HepG2 (cell line): ENCODE measurements at regions not wholly inside any gene's neighbourhood (a gene's known extent, or its start where the extent isn't known, plus 50 kb on each side); places are given as distances from the start of the nearest gene placed in this dataset.

Source experiments
- ATAC-seq: fragments of 200-7000 bp; cut with Tn5 transposase; 3 replicates; pipeline ENCODE4 v1.9.1; 2020; ENCODE audit warnings: mild to moderate bottlenecking, moderate library complexity
- BruUV-seq: library from RNA; stranded (reverse); fragments of 400-500 nt; replicated peaks from 2 replicates; lab custom pipeline; 2021; lab: Mats Ljungman, UMichigan
- CTCF ChIA-PET: fragments of 300-600 bp; formaldehyde crosslinking; extraction: SDS; loops from one replicate; lab custom pipeline; 2021; ENCODE audit warnings: low total read pairs, inconsistent platforms, low intra/inter-chr PET ratio; lab: Yijun Ruan, JAX
- POLR2A ChIA-PET: fragments of 350-600 bp; sonication (Branson Sonifier 250); formaldehyde crosslinking; loops from one replicate; lab custom pipeline; 2020; ENCODE audit warnings: antibody characterized with exemption, inconsistent platforms; lab: Yijun Ruan, JAX
- DNase-seq: peaks from one replicate; pipeline ENCODE4 v3.0.0-alpha.2; 2015; ENCODE audit warnings: low spot score
- FAIRE-seq: peaks from 3 replicates; lab custom pipeline; 2011; peaks lifted over from hg19 to GRCh38; lab: Jason Lieb, UNC
- H2AFZ ChIP-seq: one replicate; pipeline ENCODE4 v1.6.1; 2011; ENCODE audit warnings: low read length, inconsistent platforms
- H3K27ac ChIP-seq: fragments of 300-600 bp; 3 replicates; pipeline ENCODE4 v1.8.0; 2011; ENCODE audit warnings: mixed run types, mild to moderate bottlenecking, mixed read lengths, low read length, inconsistent platforms; ENCODE audit not compliant: insufficient read depth; ENCODE audit errors: extremely low read length
- H3K27me3 ChIP-seq, 2 experiments: fragments of 200-600 bp in 1 of 2; 2 replicates in 1 of 2; 3 replicates in 1 of 2; pipeline versions ENCODE4 v1.6.0 to v1.8.0; 2011; ENCODE audit warnings: low read length in 2 of 2, mild to moderate bottlenecking in 2 of 2, moderate library complexity in 2 of 2, inconsistent platforms in 1 of 2; ENCODE audit not compliant: insufficient read depth in 2 of 2, control insufficient read depth in 1 of 2
- H3K36me3 ChIP-seq, 2 experiments: fragments of 200-600 bp in 1 of 2; replicated peaks in 1 of 2; 2 replicates in 1 of 2; 3 replicates in 1 of 2; pipeline versions ENCODE4 v1.5.1 to v1.8.0; 2011; ENCODE audit warnings: low read length in 2 of 2, inconsistent platforms in 1 of 2; ENCODE audit not compliant: insufficient read depth in 2 of 2, control insufficient read depth in 1 of 2
- H3K4me1 ChIP-seq: 2 replicates; pipeline ENCODE4 v1.5.1; 2012; ENCODE audit warnings: low read length, inconsistent platforms; ENCODE audit not compliant: insufficient read depth
- H3K4me2 ChIP-seq: 2 replicates; pipeline ENCODE4 v1.6.0; 2011; ENCODE audit warnings: low read depth, low read length, inconsistent platforms
- H3K4me3 ChIP-seq, 3 experiments: fragments of 200-600 bp in 1 of 3; sonication (generic), shearing (Covaris generic) in 1 of 3; replicated peaks in 1 of 3; 2 replicates each; pipeline ENCODE4 v1.5.1; 2011 to 2016; ENCODE audit warnings: low read length in 3 of 3, inconsistent platforms in 2 of 3, low read depth in 2 of 3, mild to moderate bottlenecking in 2 of 3, control low read depth in 1 of 3, mixed read lengths in 1 of 3; ENCODE audit not compliant: insufficient read depth in 1 of 3
- H3K79me2 ChIP-seq: one replicate; pipeline ENCODE4 v1.6.1; 2011; ENCODE audit warnings: low read length, inconsistent platforms; ENCODE audit not compliant: insufficient read depth
- H3K9ac ChIP-seq: 2 replicates; pipeline ENCODE4 v1.6.0; 2011; ENCODE audit warnings: mild to moderate bottlenecking, low read depth, low read length, inconsistent platforms; ENCODE audit not compliant: insufficient read depth
- H3K9me3 ChIP-seq: 2 replicates; pipeline ENCODE4 v1.5.1; 2012; ENCODE audit warnings: mild to moderate bottlenecking, low read length
- H4K20me1 ChIP-seq: 2 replicates; pipeline ENCODE4 v1.6.0; 2011; ENCODE audit warnings: inconsistent platforms, mild to moderate bottlenecking, low read length, moderate library complexity; ENCODE audit not compliant: insufficient read depth
- IKZF4 ChIP-seq: sonication (generic); formaldehyde crosslinking; IDR thresholded peaks from 2 replicates; pipeline ENCODE4 v1.5.1; 2020; ENCODE audit warnings: borderline replicate concordance, mild to moderate bottlenecking, low read depth, missing genetic modification reagents; ENCODE audit errors: not compliant biosample characterization
- MYNN ChIP-seq: sonication (generic); formaldehyde crosslinking; IDR thresholded peaks from 2 replicates; pipeline ENCODE4 v1.4.0; 2020; ENCODE audit warnings: mild to moderate bottlenecking, low read depth, missing genetic modification reagents
- MYPOP ChIP-seq: sonication (generic); formaldehyde crosslinking; IDR thresholded peaks from 2 replicates; pipeline ENCODE4 v1.8.1; 2023; ENCODE audit warnings: mild to moderate bottlenecking, moderate library complexity, missing genetic modification reagents
- PHF20 ChIP-seq: sonication (generic); formaldehyde crosslinking; IDR thresholded peaks from 2 replicates; pipeline ENCODE4 v1.5.0; 2020; ENCODE audit warnings: mild to moderate bottlenecking, missing genetic modification reagents
- RBM22 ChIP-seq: fragments of 200-400 bp; formaldehyde crosslinking; optimal IDR thresholded peaks from 2 replicates; pipeline ENCODE3; 2017; ENCODE audit warnings: mild to moderate bottlenecking, low read length, moderate library complexity
- SNAI1 ChIP-seq: sonication (generic); formaldehyde crosslinking; IDR thresholded peaks from 2 replicates; pipeline ENCODE4 v1.5.0; 2020; ENCODE audit warnings: mild to moderate bottlenecking, missing genetic modification reagents, borderline replicate concordance
- SNAPC2 ChIP-seq: sonication (generic); formaldehyde crosslinking; IDR thresholded peaks from 2 replicates; pipeline ENCODE4 v1.8.1; 2022; ENCODE audit warnings: mild to moderate bottlenecking, missing genetic modification reagents
- THAP8 ChIP-seq: sonication (generic); formaldehyde crosslinking; IDR thresholded peaks from 2 replicates; pipeline ENCODE4 v1.5.1; 2020; ENCODE audit warnings: missing genetic modification reagents, mild to moderate bottlenecking, borderline replicate concordance
- ZIK1 ChIP-seq: sonication (generic); formaldehyde crosslinking; IDR thresholded peaks from 2 replicates; pipeline ENCODE4 v1.5.0; 2020; ENCODE audit warnings: mild to moderate bottlenecking, low read depth, missing genetic modification reagents, borderline replicate concordance
- ZMYM3 ChIP-seq: sonication (generic); formaldehyde crosslinking; IDR thresholded peaks from 2 replicates; pipeline ENCODE4 v1.5.1; 2020; ENCODE audit warnings: mild to moderate bottlenecking, missing genetic modification reagents
- ZNF205 ChIP-seq: IDR thresholded peaks from 2 replicates; pipeline ENCODE4 v1.6.1; 2018; ENCODE audit warnings: missing biosample characterization, missing genetic modification reagents
- WGBS: methylation state at CpG from one replicate; pipeline ENCODE4 v1.1.6; 2017; ENCODE audit warnings: low lambda C conversion rate; 5-methylcytosine and 5-hydroxymethylcytosine counted together
- in situ Hi-C: cut with HindIII; loops from 2 replicates; pipeline ENCODE4 v1.10.0; 2017; ENCODE audit warnings: low pct_unique_long_range_greater_than_20kb; ENCODE audit not compliant: extremely low pct_ligation_motif_present
- intact Hi-C: fragments of 100-400 bp; cut with micrococcal nuclease; formaldehyde crosslinking; loops from one replicate; pipeline ENCODE4 v1.10.0; 2022; ENCODE audit not compliant: unreplicated experiment
- TF ChIP-seq, protein P1 (sequence below), 2 experiments: sonication (generic) in 1 of 2; formaldehyde crosslinking in 1 of 2; IDR thresholded peaks; 2 replicates each; pipeline versions ENCODE4 v1.5.1 to v1.6.1; 2011 to 2020; ENCODE audit warnings: borderline replicate concordance in 1 of 2, low read depth in 1 of 2, low read length in 1 of 2, mild to moderate bottlenecking in 1 of 2, missing genetic modification reagents in 1 of 2, moderate library complexity in 1 of 2
- TF ChIP-seq, protein P2 (sequence below): sonication (generic); formaldehyde crosslinking; IDR thresholded peaks from 2 replicates; pipeline ENCODE4 v1.4.0; 2020; ENCODE audit warnings: missing genetic modification reagents
- TF ChIP-seq, protein P3 (sequence below): IDR thresholded peaks from 2 replicates; pipeline ENCODE4 v1.6.1; 2012; ENCODE audit warnings: low read length, improper control_type of control experiment

GRCh38 chr10:53370347-53370746 lies 597.8 kb upstream of the MBL2 start (continued):
- TF ChIP-seq, protein P1, sequence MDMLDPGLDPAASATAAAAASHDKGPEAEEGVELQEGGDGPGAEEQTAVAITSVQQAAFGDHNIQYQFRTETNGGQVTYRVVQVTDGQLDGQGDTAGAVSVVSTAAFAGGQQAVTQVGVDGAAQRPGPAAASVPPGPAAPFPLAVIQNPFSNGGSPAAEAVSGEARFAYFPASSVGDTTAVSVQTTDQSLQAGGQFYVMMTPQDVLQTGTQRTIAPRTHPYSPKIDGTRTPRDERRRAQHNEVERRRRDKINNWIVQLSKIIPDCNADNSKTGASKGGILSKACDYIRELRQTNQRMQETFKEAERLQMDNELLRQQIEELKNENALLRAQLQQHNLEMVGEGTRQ (IDR thresholded peaks at IDR 0.05; ENCODE audit: low read depth, low read length) = no peak
- TF ChIP-seq, protein P1 (CRISPR knock-in tag; IDR thresholded peaks at IDR 0.05; ENCODE audit: borderline replicate concordance) = no peak
- TF ChIP-seq ZIK1 (no peak), ZMYM3 (no peak), IKZF4 (no peak), MYNN (CRISPR knock-in tag) (no peak), RBM22 (no peak)
- TF ChIP-seq, protein P2, sequence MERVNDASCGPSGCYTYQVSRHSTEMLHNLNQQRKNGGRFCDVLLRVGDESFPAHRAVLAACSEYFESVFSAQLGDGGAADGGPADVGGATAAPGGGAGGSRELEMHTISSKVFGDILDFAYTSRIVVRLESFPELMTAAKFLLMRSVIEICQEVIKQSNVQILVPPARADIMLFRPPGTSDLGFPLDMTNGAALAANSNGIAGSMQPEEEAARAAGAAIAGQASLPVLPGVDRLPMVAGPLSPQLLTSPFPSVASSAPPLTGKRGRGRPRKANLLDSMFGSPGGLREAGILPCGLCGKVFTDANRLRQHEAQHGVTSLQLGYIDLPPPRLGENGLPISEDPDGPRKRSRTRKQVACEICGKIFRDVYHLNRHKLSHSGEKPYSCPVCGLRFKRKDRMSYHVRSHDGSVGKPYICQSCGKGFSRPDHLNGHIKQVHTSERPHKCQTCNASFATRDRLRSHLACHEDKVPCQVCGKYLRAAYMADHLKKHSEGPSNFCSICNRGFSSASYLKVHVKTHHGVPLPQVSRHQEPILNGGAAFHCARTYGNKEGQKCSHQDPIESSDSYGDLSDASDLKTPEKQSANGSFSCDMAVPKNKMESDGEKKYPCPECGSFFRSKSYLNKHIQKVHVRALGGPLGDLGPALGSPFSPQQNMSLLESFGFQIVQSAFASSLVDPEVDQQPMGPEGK (CRISPR knock-in tag) = no peak

- Histone ChIP-seq H3K4me1 (peaks cover 13% of the 10 kb centered on the region), H3K4me2 (no peak overlapping the region), H4K20me1 (no peaks in the 10 kb centered on the region), H3K4me3 (no peak overlapping the region), H2AFZ (no peak overlapping the region), H3K36me3 (no peaks in the 10 kb centered on the region), H3K9me3 (no peaks in the 10 kb centered on the region), H3K79me2 (no peaks in the 10 kb centered on the region), H3K9ac (no peak overlapping the region), H3K27me3 (no peaks in the 10 kb centered on the region), H3K27ac (no peak overlapping the region)
- in situ Hi-C loops (no loop called here), intact Hi-C loops (no loop called here)
- BruUV-seq = no TSS peak
- peak; percentile 52; the same call in 2 of the 3 replicates for ATAC-seq
- POLR2A ChIA-PET = no interaction called here
- DNase-seq = no peak
- 3% methylated on average over 2 of the region's 2 CpGs for WGBS
- FAIRE-seq = no peak
- CTCF ChIA-PET = no interaction called here
- TF ChIP-seq SNAPC2 (CRISPR knock-in tag) (no peak), MYPOP (CRISPR knock-in tag) (no peak), PHF20 (CRISPR knock-in tag) (no peak), SNAI1 (CRISPR knock-in tag) (no peak), THAP8 (CRISPR knock-in tag) (no peak), ZNF205 (CRISPR knock-in tag) (no peak)
- TF ChIP-seq, protein P3, sequence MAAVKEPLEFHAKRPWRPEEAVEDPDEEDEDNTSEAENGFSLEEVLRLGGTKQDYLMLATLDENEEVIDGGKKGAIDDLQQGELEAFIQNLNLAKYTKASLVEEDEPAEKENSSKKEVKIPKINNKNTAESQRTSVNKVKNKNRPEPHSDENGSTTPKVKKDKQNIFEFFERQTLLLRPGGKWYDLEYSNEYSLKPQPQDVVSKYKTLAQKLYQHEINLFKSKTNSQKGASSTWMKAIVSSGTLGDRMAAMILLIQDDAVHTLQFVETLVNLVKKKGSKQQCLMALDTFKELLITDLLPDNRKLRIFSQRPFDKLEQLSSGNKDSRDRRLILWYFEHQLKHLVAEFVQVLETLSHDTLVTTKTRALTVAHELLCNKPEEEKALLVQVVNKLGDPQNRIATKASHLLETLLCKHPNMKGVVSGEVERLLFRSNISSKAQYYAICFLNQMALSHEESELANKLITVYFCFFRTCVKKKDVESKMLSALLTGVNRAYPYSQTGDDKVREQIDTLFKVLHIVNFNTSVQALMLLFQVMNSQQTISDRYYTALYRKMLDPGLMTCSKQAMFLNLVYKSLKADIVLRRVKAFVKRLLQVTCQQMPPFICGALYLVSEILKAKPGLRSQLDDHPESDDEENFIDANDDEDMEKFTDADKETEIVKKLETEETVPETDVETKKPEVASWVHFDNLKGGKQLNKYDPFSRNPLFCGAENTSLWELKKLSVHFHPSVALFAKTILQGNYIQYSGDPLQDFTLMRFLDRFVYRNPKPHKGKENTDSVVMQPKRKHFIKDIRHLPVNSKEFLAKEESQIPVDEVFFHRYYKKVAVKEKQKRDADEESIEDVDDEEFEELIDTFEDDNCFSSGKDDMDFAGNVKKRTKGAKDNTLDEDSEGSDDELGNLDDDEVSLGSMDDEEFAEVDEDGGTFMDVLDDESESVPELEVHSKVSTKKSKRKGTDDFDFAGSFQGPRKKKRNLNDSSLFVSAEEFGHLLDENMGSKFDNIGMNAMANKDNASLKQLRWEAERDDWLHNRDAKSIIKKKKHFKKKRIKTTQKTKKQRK = no peak
These were observed 589.4 kb upstream of the MBL2 start for GRCh38 chr10:53361936-53362335.
